ENCODE measurements at regions not wholly inside any gene's neighbourhood (a gene's known extent, or its start where the extent isn't known, plus 50 kb on each side); places are given as distances from the start of the nearest gene placed in this dataset.

- TF ChIP-seq, protein P1, sequence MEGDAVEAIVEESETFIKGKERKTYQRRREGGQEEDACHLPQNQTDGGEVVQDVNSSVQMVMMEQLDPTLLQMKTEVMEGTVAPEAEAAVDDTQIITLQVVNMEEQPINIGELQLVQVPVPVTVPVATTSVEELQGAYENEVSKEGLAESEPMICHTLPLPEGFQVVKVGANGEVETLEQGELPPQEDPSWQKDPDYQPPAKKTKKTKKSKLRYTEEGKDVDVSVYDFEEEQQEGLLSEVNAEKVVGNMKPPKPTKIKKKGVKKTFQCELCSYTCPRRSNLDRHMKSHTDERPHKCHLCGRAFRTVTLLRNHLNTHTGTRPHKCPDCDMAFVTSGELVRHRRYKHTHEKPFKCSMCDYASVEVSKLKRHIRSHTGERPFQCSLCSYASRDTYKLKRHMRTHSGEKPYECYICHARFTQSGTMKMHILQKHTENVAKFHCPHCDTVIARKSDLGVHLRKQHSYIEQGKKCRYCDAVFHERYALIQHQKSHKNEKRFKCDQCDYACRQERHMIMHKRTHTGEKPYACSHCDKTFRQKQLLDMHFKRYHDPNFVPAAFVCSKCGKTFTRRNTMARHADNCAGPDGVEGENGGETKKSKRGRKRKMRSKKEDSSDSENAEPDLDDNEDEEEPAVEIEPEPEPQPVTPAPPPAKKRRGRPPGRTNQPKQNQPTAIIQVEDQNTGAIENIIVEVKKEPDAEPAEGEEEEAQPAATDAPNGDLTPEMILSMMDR (IDR thresholded peaks at IDR 0.05; ENCODE audit: low read depth, low read length, poor library complexity, severe bottlenecking) = no peak
- TF ChIP-seq EZH2phosphoT487 (IDR thresholded peaks at IDR 0.05; ENCODE audit: borderline replicate concordance, low read length) = no peak
Observed at GRCh38 chr13:85379991-85380390, 419.2 kb downstream of the SLITRK6 start.

All from DOHH2 (cell line).